ENCODE measurements at regions not wholly inside any gene's neighbourhood (a gene's known extent, or its start where the extent isn't known, plus 50 kb on each side); places are given as distances from the start of the nearest gene placed in this dataset.

DNA sequence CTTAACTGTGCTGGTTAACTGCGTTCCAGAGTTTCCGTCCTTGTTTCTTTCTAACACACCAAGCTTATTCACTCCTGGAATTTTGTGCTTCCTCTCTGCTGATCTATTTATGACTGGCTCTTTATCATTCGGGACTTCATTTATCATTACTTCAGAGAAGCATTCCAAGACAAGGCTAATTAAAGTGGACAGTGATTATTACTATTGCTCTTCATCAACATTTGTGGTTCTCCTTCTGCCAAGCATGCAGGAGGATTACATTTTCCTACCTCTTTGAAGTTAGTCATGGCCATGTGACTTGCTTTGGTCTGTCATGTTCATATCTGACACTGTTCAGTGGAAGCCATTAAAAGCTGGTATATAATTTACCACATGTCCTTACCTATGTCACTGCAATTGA is 172.4 kb upstream of the AGR3 start:
- no peak for DNase-seq

DNA sequence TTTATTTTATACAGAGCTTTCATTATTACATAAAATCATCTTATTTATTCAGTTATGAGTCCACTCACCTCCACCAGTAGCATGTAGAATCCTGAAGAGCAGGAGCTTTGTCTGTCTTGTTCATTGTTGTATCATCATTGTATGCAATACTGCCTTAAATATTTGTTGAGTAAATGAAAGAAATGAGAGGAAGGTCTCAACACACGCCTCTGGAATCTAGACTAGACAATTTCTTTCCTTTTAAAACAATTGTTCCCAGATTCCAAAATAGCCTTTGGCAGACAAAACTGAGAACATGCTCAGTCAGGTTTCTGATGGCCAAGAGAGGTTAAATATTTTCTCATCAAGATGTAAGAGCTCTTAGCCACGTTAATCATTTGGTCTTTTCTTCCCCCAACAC is 173.1 kb upstream of the AGR3 start:
- no peak for DNase-seq

DNA sequence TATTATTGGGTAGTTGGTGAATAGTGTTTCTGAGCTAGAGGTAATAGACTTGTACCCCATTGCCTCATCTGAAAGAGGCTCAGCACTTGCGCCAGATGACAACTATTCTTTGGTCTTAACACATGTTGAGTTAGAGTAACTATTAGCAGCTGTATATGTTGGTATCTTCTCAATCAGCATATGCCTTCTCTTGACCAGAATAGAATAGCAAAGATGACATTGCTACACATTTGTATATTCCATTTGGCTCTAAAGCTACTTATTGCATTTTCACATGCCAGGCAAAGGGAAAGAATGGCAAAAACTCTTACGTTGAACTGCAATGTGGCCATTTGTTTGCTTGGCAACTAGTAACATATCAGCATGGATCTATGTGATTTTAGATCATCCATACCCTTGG is 173.8 kb upstream of the AGR3 start:
- no peak for DNase-seq

DNA sequence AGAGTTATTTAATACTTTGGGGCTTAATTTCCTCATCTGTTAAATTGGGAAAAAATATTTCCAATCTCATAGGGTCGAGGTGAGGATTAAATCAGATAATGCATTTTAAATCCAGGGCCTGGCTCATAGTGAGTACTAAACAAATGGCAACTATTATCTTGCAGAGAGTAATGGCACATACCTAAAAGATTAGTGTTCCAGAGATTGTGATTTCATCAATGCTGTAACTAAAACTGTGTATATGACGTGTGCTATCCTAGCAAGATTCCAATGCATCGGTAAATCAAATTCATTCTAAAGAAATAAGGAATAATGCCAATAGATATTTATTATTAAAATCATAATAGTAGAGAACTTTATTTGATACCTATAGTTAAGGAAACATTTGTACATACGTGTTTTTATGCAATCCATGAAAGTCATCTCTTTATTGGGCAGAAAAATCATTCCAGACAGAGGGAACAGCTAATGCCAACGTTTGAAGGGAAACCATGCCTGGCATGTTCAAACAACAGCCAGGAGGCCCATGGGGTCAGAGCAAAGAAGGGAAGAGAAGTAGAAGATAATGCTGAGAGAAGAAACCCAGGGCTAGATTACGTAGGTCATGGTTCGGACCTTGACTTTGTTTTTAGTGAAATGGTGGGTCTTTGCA is 174.8 kb upstream of the AGR3 start:
- DNase-seq, result no peak

DNA sequence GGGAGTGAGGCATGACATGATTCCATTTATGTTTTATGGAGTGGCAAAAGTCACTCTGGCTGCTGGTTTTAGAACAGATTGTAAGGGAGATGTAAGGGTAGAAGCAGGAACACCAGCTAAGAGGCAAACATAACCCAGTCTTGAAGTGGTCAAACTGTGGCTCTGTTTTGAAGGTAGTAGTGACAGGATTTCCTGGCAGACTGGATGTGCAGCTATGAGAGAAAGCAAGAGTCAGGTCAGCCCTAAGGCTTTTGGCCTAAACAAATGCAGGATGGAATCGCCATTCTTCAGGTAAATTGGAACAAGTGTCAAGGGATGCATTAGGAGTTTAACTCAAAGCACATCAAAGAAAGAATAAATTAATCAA is 175.3 kb upstream of the AGR3 start:
- DNase-seq, result no peak

DNA sequence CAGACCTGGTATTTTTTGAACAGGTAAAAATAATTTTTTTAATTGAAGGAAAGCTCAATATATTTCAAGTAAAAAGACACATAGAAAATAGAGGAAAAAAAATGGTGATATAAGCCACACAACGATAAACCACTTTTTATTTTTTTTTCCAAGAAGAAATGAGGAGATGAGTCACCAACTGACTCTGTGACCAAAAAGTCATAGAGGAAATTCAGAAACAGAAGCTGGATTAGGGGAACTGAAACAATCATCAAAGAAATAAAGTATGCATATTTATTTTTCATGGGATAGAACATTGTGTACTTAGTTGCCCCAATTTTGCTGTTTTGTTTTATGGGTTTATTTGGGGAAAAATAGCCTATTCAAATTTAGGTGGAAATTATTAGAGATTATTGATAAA is 176.8 kb upstream of the AGR3 start:
- DNase-seq, result no peak

DNA sequence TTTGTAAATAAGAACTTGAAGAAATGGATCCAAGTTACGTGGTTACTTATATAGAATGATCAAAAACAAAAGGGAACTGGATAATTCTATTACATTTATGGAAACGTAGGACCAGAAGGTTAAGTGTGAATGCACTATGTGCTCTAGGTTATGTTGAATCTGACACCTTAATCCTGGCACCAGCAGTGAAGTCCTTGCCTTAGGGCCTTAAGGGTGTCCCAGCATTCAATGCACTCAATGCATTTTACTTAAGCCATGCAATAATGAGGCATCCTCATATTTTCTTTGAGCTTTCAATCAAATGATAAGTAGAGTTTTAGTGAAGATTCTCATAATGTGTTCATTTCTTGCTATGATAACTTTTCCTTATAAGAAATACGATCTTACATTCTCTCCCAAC is 178.3 kb upstream of the AGR3 start:
- DNase-seq, result no peak

DNA sequence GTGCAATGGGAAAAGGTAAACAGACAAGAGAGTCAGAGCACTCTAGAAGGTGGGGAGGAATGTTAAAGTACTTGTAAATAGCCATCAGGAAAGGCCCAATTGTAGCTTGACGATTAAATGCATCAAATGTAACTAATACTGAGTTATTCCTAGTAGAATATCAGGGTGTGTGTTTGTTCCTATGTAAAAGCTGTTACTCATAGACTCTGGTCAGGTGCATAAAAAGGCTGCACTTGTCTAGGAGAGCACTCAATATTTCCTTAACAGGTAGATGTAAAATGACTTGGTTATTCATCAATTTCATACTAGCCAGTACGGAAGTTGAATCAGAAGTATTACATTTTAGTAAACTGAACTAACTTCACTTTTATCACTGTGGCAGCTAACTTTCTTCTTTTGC is 179.7 kb upstream of the AGR3 start:
- DNase-seq, result no peak

GRCh38 chr7:17062151-17063044 is 180.6 kb upstream of the AGR3 start:
- DNase-seq, result no peak

- DNase-seq, result no peak
Measured at GRCh38 chr7:17063045-17063383, 181.2 kb upstream of the AGR3 start.

- DNase-seq, result no peak
Measured at GRCh38 chr7:17067691-17068090, 185.9 kb upstream of the AGR3 start.

DNA sequence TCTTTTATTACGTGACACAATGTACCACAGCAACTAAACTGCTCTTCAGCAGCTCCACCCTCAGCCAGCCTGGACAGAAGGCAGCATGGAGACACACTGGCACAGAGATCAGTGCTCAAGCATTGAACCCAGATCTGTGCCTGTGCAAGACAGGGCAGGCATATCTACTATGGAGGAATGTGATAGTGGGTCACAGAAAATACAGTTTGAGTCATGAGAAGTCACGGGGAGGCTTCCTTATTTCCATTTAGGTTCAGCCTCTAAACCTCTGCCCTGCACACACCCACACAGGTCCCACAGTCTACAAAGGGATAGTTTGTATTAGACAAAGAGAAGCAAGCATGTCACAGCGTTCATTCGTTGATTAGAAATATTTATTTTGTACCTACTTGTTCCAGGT is 187.4 kb upstream of the AGR3 start:
- DNase-seq, result peak; percentile 4

GRCh38 chr7:17070231-17070708 is 188.5 kb upstream of the AGR3 start:
- DNase-seq, result no peak

GRCh38 chr7:17071866-17072265 is 190.1 kb upstream of the AGR3 start:
- no peak for DNase-seq

DNA sequence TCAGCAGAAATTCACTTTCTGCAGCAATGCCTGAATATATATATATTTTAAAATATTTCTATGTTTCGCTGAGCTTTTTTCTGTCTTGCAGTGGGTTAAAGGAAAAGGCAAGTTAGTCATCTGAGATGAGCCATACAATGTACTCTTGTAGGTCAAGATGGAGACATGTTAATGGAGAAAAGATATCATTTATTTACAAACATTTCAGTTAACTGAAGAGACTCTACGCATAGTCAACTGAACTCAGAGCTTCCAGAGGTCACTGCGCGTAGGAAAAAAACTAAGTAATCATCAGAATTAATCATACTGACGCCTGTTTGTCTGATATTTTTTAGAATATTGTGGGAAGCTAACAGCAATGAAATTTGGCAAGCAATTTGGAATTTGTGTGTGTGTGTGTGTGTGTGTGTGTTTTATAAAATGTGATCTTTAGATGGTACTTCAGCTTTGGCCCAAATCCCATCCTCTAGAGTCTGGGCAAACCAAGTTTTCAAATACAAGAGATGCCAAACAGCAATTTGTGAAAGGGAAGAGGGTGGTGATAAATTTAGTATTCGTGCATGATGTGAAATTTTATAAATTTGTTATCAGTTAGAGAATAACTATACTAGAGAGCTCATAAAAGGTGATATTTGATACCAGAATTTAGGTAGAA is 193.9 kb upstream of the AGR3 start:
- no peak for DNase-seq

DNA sequence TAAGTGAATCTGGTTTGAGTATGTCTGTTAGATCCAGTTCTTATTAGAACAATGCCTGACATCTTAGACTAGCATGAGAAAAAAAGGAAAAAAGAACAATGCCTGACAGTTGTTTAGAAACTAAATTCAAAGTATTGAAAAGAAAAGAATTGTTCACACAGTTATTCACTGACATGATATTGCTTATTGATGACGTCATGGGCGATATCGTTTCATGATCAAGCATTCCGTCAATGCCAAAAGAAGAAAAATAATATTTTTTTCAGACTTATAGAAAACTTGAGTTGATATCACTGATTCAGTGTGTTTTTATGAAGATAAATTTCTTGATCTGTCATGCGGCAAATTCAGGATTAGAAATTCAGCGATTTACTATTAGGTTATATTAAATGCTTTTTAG is 196.5 kb upstream of the AGR3 start:
- no peak for DNase-seq

GRCh38 chr7:17083392-17084165 is 201.8 kb upstream of the AGR3 start:
- no peak for DNase-seq

DNA sequence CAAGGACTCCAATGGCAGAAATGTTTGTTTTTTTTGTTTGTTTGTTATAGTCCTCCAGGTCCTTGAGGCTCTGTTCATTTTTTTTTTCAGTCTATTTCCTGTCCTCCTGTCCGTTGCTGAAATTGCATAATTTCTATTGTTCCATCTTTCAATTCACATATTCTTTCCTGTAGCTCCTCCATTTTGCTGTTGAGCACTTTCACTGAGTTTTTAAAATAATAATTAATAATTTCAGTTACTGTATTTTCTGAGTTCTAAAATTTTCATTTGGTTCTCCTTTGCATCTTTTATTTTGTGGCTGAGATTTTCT is 202.3 kb upstream of the AGR3 start:
- no peak for DNase-seq

DNA sequence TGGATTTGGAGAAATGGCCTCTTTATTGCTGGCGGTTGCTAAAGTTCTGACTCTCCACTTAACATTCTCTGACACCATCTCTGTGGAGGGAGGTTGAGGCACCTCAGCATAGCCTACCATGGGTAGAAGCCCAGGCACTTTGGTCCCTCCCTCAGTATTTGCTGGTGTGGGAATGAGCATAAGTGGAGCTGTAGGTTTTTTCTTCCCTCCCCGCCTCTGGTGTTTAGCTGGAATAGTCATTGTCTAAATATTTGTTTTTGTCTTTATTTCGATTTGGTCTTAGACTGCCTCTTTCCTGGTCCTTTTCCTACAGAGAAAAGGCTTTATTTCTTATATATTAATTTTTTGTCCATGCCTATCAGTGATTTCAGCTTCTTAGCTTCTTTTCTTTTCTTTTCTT is 203.4 kb upstream of the AGR3 start:
- no peak for DNase-seq

DNA sequence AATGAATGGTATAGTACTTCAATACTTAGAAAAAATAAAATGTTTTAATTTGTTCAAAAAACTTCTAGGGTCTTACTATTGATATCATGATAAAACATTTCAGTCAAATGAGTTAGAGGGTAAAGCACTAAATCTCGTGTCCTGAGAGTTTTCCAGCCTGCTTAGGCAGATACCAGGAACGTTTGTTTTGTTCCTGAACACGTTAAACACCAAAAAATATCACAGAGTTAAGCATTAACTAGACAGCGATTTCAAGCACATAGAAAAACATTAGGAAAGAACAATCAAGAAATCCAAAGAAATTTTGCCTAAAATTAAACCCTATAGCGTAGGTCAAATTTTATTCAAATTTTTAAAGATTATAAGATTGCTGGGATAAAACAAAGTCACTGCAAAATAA is 204.6 kb upstream of the AGR3 start:
- no peak for DNase-seq

GRCh38 chr7:17090751-17091150 is 207.7 kb upstream of the AHR start:
- DNase-seq, result no peak

DNA sequence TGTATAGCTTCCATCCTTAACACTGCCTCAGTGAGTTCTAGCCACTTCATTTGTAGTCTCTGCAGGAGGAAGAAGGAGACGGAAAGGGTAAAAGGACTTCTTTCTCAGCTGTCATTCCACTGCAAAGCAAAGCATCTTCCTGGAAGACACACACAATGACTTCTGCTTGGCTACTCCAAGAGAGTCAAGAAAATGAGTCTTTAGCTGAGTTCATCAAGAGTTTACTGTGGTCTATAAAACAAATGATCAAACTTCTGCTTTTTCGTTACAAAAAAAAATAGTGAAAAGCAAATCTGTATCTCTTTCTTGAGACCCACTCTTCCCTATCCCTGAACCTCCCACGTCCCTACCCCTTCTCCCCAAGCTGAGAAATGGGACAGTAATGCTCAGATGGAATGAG is 205.0 kb upstream of the AHR start:
- no peak for DNase-seq

- no peak for DNase-seq
Measured at GRCh38 chr7:17094963-17095574, 203.4 kb upstream of the AHR start.

Measured in activated CD4-positive, alpha-beta T cell treated with anti-CD3 and anti-CD28 coated beads for 48 hours (primary cell).